ENCODE measurements at regions not wholly inside any gene's neighbourhood (a gene's known extent, or its start where the extent isn't known, plus 50 kb on each side); places are given as distances from the start of the nearest gene placed in this dataset.

DNA sequence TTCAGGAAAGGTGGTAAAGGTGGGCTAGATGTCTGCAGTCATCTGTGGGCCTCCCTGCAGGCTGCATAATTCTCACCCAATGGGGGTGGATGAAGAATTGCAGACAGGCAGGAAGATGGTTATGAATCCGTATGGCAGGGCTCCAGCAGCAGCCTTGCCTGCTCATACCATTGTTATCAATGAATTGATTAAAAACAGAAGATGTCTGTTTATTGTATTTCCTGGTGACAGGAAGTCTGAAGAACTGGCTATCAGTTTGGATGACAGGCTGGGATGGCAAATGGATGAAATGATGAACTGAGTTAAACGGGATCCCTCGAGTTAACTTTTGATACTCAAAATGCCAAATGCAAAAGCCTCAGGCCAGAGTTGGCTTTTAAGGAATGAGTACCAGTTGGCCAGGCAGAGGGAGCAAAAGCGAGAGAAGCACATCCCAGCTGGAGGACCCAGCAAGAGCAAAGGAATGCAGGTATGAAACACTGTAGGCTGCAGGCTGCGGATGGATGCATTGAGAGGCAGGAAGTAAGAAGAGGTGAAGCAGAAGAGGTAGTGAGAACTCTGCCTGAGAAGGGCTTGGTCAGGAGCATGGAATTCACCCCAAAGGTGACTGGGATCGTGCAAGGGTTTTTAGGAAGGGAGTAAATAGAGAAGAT is 550.0 kb upstream of the TBX3 start:
- intact Hi-C loops (cut with micrococcal nuclease) = no loop called here
- Mint-ChIP-seq H3K27ac (no peak overlapping the region), H3K27me3 (no peaks in the 10 kb centered on the region), H3K4me3 (no peak overlapping the region), H3K4me1 (ENCODE audit: low read depth) (no peaks in the 10 kb centered on the region), H3K36me3 (ENCODE audit: low read depth) (no peaks in the 10 kb centered on the region), H3K9me3 (no peaks in the 10 kb centered on the region)

DNA sequence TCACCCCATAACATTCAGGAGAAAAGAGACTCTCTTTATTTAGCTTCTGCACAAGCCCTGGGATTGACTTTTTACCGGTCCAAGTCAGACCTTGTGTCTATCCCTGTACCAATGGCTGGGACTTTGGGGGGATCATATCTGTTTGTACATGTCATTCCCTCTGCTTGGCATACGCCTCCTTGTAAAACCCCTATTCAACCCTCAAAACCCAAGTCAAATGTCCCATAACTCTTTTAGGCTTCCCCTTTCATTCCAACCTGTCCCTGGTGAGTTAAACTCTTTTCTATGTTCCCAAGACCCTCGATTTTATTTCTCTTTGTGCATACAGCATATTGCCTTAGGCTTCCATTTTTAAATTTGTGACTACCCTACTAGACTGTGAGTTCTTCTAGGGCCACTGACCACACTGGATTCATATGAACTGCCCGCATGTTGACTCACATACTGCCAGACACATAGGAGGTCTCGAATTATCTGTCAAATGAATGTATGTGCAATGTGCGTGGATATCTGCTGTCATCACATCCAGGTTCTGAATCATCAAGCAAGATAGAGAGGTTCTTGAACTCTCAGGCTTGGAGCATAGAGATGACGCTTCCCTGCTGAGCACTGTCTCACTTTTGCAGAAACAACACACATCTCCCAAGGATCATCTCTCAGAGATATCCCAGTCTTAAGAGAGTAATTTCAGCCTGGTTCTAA is 548.6 kb upstream of the TBX3 start:
- no peak overlapping the region for H3K4me3 Mint-ChIP-seq
- no peaks in the 10 kb centered on the region for H3K4me1 Mint-ChIP-seq (ENCODE audit: low read depth)
- no peak overlapping the region for H3K27ac Mint-ChIP-seq
- no peaks in the 10 kb centered on the region for H3K27me3 Mint-ChIP-seq
- no peaks in the 10 kb centered on the region for H3K9me3 Mint-ChIP-seq
- H3K36me3 Mint-ChIP-seq (ENCODE audit: low read depth) = no peaks in the 10 kb centered on the region
- intact Hi-C loops (cut with micrococcal nuclease) = no loop called here

DNA sequence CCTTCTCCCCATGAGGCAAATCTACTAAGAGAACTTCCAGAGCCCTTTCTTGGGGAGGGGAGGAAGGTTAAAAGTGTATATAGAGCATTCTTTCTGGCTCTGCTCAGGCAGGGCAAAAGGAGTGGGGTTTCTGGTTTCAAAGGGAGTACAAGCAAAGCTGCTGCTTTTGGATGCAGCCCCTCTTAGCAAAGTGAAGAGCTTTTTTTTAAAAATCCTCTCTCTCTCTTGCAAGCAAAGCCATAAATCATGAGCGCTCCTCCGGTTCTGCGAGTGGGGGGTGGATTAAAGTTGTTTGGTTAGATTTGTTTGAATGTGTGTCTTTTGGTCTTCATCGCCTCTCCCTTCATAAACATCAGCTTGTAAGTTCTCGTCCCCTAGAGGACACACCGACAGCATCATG is 546.6 kb upstream of the TBX3 start:
- Mint-ChIP-seq H3K27ac (no peak overlapping the region), H3K4me1 (ENCODE audit: low read depth) (no peaks in the 10 kb centered on the region), H3K27me3 (no peaks in the 10 kb centered on the region), H3K4me3 (no peak overlapping the region), H3K9me3 (no peaks in the 10 kb centered on the region), H3K36me3 (ENCODE audit: low read depth) (no peaks in the 10 kb centered on the region)
- intact Hi-C loops (cut with micrococcal nuclease) = no loop called here

DNA sequence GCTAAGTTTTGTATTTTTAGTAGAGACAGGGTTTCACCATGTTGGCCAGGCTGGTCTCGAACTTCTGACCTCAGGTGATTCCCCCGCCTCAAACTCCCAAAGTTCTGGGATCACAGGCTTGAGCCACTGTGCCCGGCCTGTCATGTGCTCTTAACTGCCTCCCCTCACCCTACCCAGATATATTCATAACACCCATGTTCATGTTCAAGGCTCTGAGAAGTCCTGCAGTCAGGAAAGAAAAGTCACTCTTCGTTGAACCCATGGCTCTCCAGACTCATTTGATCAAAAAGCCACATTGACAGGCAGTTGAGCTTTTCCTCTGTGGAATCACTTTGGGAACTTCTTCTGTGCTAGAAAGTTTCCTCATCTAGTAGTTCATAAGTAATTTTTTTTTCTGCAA is 545.5 kb upstream of the TBX3 start:
- Mint-ChIP-seq H3K9me3 (no peaks in the 10 kb centered on the region), H3K4me1 (ENCODE audit: low read depth) (no peaks in the 10 kb centered on the region), H3K36me3 (ENCODE audit: low read depth) (no peaks in the 10 kb centered on the region), H3K27ac (no peak overlapping the region), H3K27me3 (no peaks in the 10 kb centered on the region), H3K4me3 (no peak overlapping the region)
- intact Hi-C loops (cut with micrococcal nuclease) = no loop called here

DNA sequence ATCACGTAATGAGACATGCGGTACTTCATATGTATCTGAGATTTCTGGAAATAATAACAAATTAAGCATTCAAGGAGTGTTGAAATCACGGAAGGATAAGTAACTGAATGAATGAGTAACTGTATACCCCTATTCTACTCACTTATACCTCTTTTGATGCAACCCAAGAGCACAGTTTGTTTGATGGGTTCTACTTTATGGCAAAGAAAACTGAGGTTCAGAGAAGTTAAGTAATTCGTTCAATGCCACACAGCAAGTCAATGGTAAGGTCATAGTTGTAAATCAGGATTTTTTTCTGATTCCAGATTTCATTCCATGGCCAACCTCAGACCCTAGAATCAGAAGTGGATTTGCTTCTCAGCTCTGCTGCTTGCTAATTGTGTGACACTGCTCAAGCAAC is 544.5 kb upstream of the TBX3 start:
- intact Hi-C loops (cut with micrococcal nuclease) = no loop called here
- Mint-ChIP-seq H3K27ac (no peak overlapping the region), H3K9me3 (no peaks in the 10 kb centered on the region), H3K36me3 (ENCODE audit: low read depth) (no peaks in the 10 kb centered on the region), H3K4me3 (no peak overlapping the region), H3K4me1 (ENCODE audit: low read depth) (no peaks in the 10 kb centered on the region), H3K27me3 (no peaks in the 10 kb centered on the region)

DNA sequence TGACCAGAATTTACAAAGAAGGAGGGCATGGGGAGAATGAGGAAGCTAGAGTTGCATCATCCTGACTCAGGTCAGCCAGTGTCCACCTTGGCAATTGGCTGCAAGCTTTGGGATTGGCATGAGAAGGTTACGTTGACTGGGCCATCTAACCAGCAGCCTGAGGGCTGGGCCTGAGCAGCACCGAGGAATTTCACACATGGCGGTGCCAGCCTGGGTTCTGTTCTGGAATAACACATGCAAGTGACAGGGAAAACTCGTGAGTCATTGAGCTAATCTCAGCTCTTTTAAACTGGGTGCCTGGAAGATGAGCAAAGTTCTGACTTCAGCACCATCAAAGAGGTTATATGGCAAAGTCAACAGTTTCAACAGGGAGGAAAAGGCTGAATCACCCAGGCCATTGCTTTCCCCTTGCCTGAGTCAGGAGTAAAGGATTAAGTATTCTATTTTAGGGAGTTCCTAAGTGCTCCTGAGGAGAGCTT is 543.2 kb upstream of the TBX3 start:
- Mint-ChIP-seq H3K9me3 (no peaks in the 10 kb centered on the region), H3K36me3 (ENCODE audit: low read depth) (no peaks in the 10 kb centered on the region), H3K4me3 (no peak overlapping the region), H3K4me1 (ENCODE audit: low read depth) (no peaks in the 10 kb centered on the region), H3K27ac (no peak overlapping the region), H3K27me3 (no peaks in the 10 kb centered on the region)
- intact Hi-C loops (cut with micrococcal nuclease) = no loop called here

DNA sequence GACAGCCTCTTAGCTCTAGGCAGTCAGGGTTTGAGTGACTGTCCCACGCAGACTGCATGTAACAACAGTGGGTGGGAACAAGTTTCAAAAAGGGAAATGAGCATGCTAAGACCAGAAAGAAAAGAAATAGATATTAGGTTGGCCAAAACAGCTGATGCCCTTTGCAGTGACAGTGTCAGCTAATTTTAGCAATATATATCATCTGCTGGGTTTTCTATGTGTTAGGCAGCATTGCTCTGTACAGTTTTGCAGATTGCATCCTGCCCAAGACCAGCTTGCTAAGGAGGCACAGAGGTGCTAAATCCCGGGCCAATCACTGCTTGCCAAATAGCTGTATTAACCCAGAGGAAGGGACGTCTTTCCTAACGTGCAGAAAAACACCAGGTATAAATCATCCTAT is 541.9 kb upstream of the TBX3 start:
- intact Hi-C loops (cut with micrococcal nuclease) = no loop called here
- Mint-ChIP-seq H3K27ac (no peak overlapping the region), H3K4me3 (no peak overlapping the region), H3K4me1 (ENCODE audit: low read depth) (no peaks in the 10 kb centered on the region), H3K27me3 (no peaks in the 10 kb centered on the region), H3K9me3 (no peaks in the 10 kb centered on the region), H3K36me3 (ENCODE audit: low read depth) (no peaks in the 10 kb centered on the region)

DNA sequence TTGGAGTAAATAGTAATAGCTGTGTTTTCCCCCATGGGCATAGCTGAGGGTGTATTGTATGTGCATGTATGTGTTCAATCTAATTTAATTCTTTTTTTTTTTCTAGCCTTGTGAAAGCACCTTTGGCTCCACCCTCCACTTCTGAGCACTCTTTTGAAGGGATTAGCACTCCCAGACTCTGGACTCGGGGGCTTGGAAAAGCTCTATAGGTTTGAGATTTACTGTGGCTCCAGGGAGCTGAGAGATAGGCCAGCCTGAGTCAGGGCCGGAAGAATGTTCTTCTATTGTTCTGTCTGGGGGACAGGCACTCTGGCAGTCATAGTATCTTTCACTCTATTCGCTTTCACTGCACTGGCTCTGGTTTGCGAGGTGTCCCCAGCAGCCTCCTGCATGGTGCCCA is 540.0 kb upstream of the TBX3 start:
- no peak overlapping the region for H3K27ac Mint-ChIP-seq
- no peaks in the 10 kb centered on the region for H3K4me1 Mint-ChIP-seq (ENCODE audit: low read depth)
- no peak overlapping the region for H3K4me3 Mint-ChIP-seq
- intact Hi-C loops (cut with micrococcal nuclease) = no loop called here
- no peaks in the 10 kb centered on the region for H3K9me3 Mint-ChIP-seq
- no peaks in the 10 kb centered on the region for H3K36me3 Mint-ChIP-seq (ENCODE audit: low read depth)
- H3K27me3 Mint-ChIP-seq = no peaks in the 10 kb centered on the region

DNA sequence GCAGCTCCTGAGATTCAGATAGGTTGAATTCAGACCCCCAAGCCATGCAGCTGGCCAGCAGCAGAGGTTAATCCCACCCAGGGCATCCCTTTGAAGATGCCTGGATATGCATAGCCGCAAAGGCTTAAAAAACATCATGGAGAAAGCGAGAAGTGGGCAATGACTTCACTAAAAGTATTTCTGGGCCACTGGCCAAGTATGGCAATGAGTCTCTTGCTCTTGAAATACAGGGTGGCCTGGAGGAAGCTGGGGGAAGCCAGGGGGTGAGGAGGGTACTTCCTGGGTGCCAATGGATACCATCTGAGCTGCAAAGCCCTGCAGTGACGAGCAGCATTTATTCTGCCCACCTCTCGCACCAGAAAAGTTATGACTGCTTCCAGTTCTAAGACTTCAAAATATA is 539.3 kb upstream of the TBX3 start:
- Mint-ChIP-seq H3K4me3 (no peak overlapping the region), H3K9me3 (no peaks in the 10 kb centered on the region), H3K36me3 (ENCODE audit: low read depth) (no peaks in the 10 kb centered on the region), H3K27ac (no peak overlapping the region), H3K4me1 (ENCODE audit: low read depth) (no peaks in the 10 kb centered on the region), H3K27me3 (no peaks in the 10 kb centered on the region)
- intact Hi-C loops (cut with micrococcal nuclease) = no loop called here

DNA sequence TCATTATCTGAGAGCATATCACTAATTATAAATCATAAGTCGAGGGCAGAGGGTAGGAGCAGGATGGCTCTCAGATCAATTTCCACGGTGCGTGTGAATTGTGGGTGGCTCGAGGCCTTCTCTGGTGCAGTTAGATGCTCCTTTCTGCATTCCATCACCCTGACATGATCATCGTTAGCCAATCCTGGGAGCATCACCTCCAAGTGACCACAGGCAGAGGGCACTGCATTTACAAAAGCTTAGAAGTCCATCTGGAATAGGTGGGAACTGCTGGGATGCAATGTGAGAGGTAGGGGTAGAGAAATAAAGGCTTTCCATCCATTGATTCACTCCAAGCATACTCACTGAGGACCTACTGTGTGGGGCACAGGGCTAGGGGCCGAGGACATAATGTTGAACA is 538.2 kb upstream of the TBX3 start:
- H3K4me3 Mint-ChIP-seq = no peak overlapping the region
- H3K9me3 Mint-ChIP-seq = no peaks in the 10 kb centered on the region
- intact Hi-C loops (cut with micrococcal nuclease) = no loop called here
- no peaks in the 10 kb centered on the region for H3K36me3 Mint-ChIP-seq (ENCODE audit: low read depth)
- H3K4me1 Mint-ChIP-seq (ENCODE audit: low read depth) = no peaks in the 10 kb centered on the region
- H3K27me3 Mint-ChIP-seq = no peaks in the 10 kb centered on the region
- H3K27ac Mint-ChIP-seq = no peak overlapping the region

DNA sequence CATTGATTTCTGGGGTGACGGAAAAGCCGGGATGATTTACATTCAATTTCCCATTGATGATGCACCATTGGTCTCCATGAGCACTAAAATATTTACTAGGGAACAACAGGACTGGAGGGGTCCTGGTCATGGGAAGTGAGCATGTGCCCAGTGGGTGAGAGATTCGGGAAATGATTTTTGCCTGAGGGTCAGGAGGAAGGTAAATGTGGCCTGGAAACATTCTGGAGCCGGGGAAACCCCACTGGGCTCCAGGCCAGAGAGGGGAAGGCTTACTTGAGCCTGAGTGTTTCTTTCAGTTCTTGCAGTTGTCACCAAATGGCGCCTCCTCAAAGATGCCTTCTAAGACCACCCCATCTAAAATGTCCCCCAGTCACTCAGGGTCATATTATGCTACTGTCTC is 532.3 kb upstream of the TBX3 start:
- Mint-ChIP-seq H3K4me1 (ENCODE audit: low read depth) (no peaks in the 10 kb centered on the region), H3K4me3 (no peak overlapping the region), H3K27ac (no peak overlapping the region), H3K9me3 (no peaks in the 10 kb centered on the region), H3K36me3 (ENCODE audit: low read depth) (no peaks in the 10 kb centered on the region), H3K27me3 (peaks cover 2% of the 10 kb centered on the region)
- intact Hi-C loops (cut with micrococcal nuclease) = no loop called here

DNA sequence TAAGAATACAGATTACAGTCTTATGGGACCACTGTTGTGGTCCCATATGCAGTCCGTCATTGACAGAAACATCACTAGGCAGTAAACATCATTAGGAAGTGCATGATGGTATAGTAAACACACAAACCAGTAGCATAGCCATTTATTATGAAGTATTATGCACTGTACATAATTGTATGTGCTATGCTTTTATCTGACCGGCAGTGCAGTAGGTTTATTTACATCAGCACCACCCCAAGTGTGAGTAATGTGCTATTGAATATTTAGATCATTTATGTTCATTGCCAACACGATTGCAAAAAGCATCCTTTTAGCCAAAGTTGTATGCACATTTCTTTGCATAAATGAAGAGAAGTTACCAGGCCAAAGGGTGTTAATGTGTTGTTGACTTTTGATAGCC is 531.6 kb upstream of the TBX3 start:
- H3K4me1 Mint-ChIP-seq (ENCODE audit: low read depth) = no peaks in the 10 kb centered on the region
- peaks cover 2% of the 10 kb centered on the region for H3K27me3 Mint-ChIP-seq
- H3K4me3 Mint-ChIP-seq = no peak overlapping the region
- no peaks in the 10 kb centered on the region for H3K9me3 Mint-ChIP-seq
- no peaks in the 10 kb centered on the region for H3K36me3 Mint-ChIP-seq (ENCODE audit: low read depth)
- intact Hi-C loops (cut with micrococcal nuclease) = no loop called here
- no peak overlapping the region for H3K27ac Mint-ChIP-seq

DNA sequence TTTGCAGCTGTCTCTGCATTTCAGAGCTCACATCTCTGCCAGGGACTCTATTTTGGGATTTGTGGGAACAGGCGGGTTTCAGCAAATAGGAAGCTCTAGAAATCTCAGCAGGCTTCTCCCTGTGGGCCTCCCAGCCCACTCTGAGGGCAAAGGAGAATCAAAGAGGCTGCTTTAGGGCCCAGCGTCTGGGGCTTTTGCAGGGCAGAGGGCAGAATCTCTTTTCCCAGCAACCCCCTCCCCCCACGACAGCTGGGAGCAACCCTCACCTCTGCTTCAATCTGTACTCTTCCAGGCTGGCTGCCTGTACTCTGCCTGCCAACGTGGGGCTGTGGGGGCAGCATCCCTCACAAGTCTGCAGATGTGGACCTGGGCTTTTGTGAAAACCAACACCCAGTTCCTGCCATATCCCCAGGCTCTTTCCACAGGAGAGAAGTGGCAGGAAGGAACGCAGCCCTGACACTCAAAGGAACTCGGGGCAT is 529.6 kb upstream of the TBX3 start:
- Mint-ChIP-seq H3K36me3 (ENCODE audit: low read depth) (no peaks in the 10 kb centered on the region), H3K27ac (no peak overlapping the region), H3K4me3 (no peak overlapping the region), H3K27me3 (peaks cover 2% of the 10 kb centered on the region), H3K4me1 (ENCODE audit: low read depth) (no peaks in the 10 kb centered on the region), H3K9me3 (no peaks in the 10 kb centered on the region)
- intact Hi-C loops (cut with micrococcal nuclease) = no loop called here

DNA sequence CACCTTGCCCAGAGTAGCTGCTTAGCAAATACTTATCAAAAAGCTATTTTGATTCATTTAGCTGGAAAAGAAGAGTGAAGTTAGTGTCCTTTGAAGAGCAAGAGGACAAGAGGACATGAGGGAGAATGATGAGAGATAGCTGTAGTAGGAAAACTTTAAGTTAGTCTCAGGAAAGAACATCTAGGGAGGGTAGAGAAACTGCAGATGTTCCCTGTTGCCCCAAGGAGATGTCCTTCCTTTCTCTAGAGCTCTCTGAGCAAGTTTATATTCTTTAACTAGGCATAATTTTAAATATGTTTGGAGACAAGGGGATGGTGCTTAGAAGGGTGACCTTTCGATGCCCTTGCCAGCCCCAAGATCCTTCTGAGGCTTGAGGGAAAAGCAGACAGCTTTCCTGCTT is 529.1 kb upstream of the TBX3 start:
- H3K27ac Mint-ChIP-seq = no peak overlapping the region
- no peak overlapping the region for H3K4me3 Mint-ChIP-seq
- intact Hi-C loops (cut with micrococcal nuclease) = no loop called here
- H3K4me1 Mint-ChIP-seq (ENCODE audit: low read depth) = no peaks in the 10 kb centered on the region
- H3K27me3 Mint-ChIP-seq = peaks cover 2% of the 10 kb centered on the region
- H3K9me3 Mint-ChIP-seq = no peaks in the 10 kb centered on the region
- H3K36me3 Mint-ChIP-seq (ENCODE audit: low read depth) = no peaks in the 10 kb centered on the region

DNA sequence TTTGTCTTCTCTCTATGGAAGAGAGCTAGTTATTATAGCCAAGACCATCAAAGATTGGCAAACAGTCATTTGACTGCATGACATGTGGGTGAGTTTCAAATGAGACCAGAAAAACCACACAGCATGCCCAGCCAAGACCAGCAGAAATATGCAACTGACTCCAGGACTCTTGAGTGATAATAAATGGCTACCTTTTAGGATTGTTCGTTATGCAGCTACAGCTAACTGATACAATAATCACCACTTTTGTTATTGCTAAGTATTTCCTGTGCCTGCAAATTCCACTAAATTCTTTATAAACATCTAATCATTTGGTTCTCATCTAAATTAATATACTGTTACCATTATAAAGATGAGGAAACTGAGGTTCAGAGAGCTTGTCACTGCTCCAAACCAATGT is 528.4 kb upstream of the TBX3 start:
- Mint-ChIP-seq H3K36me3 (ENCODE audit: low read depth) (no peaks in the 10 kb centered on the region), H3K9me3 (no peaks in the 10 kb centered on the region), H3K4me3 (no peak overlapping the region), H3K27ac (no peak overlapping the region), H3K4me1 (ENCODE audit: low read depth) (no peaks in the 10 kb centered on the region), H3K27me3 (peaks cover 2% of the 10 kb centered on the region)
- intact Hi-C loops (cut with micrococcal nuclease) = no loop called here

All from dendritic cell treated with granulocyte-macrophage colony-stimulating factor and Interleukin-4, amounts not matched to agents 40 ng/mL and 50 ng/mL, for 4 days (primary cell).